Skin epidermis (tissue), 12 donors: ENCODE measurements at regions not wholly inside any gene's neighbourhood (a gene's known extent, or its start where the extent isn't known, plus 50 kb on each side); places are given as distances from the start of the nearest gene placed in this dataset.
"Not testable (repeated sequence)": the region's sequence is repeated elsewhere in the genome, so short reads cannot be mapped to it uniquely, and the experiment has no call there.

Experiments
- H3K27ac ChIP-seq, 21 experiments: fragments of 200-600 bp; sonication (generic) in 11 of 21; one replicate each; pipeline ENCODE4 v1.5.0; 2020; ENCODE audit warnings: mild to moderate bottlenecking in 3 of 21, inconsistent platforms in 2 of 21, moderate library complexity in 2 of 21
- H3K4me3 ChIP-seq, 7 experiments: fragments of 200-600 bp; sonication (generic) in 2 of 7; one replicate each; pipeline ENCODE4 v1.5.0; 2020; ENCODE audit warnings: inconsistent platforms in 2 of 7, mild to moderate bottlenecking in 2 of 7, moderate library complexity in 1 of 7

DNA sequence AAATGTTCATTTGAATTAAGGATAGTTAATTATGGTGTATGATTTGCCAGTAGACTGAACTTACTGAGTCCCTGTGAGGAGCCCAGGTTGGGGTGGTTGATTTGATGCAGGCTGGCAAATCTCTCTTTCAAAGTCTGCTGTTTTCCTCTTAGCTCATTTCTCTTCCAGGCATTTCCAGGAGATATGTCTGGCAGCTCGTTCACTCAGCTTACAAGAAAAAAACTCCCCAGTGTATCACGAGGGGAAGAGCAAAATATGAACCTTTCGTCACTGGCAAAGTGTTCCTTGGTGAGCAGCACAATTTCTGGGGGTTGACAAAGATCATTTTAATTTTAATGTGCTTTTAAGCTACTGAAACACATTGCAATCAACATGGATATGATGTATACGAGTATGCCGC, 244.2 kb downstream of the CBLL2 start:
- H3K27ac ChIP-seq = no peak overlapping the region
- H3K4me3 ChIP-seq = no peak overlapping the region

DNA sequence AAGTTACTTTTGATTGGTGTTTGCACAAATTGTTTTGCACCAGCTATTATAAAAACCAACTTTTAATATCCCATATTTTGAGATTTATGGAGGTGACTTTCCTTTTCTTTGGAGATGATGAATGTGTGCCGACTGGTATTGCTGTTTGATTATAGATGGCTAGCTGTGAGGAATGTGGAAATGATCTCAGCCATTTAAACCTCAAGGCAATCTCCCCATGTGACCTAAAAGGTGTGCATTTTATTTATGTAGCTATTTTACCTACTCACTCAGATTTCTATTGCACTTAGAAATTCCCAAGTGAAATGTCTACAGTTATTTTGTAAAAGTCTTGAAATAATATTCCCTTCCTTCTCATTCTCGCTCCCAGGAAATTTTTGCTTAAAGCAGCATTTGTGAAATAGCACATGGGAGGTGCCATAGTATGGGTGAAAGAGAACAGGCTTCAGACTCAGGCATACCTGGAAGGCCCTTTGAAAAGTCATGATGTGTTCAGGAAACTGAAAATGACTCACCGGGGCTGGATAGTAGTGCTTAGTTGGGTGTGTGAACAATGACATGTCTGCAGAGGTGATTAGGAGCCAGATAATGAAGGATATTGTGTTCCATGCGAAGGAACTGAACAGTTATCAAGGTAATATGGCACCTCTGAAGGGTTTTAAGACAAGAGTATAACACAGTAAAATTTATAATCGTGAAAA, 247.6 kb downstream of the CBLL2 start:
- H3K4me3 ChIP-seq = no peak overlapping the region
- no peak overlapping the region for H3K27ac ChIP-seq

GRCh38 chrX:22526339-22526738, 253.6 kb downstream of the CBLL2 start:
- H3K4me3 ChIP-seq = no peak overlapping the region
- H3K27ac ChIP-seq = no peak overlapping the region

DNA sequence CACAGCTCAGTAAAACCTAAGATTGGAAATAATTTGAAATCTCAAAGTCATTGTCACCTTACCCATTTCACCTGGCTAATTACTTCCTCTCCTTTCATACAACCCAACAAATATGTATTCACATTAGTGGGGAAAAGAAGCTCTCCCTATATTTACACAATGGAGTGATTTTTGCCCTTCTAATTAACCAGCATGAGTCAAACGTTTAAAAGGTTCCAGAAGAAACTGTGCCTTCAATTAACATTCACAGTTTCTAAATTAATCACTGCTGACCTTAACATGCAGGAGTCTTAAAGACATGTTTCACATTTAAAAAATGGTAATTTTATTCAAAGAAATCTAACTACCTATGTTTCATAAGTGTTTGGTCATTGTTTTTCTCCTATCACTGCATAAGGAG, 254.6 kb downstream of the CBLL2 start:
- Histone ChIP-seq H3K4me3 (no peak overlapping the region), H3K27ac (no peak overlapping the region)

GRCh38 chrX:22533898-22534297, 261.2 kb downstream of the CBLL2 start:
- H3K4me3 ChIP-seq = no peak overlapping the region
- no peak overlapping the region for H3K27ac ChIP-seq

GRCh38 chrX:22534643-22535042, 261.9 kb downstream of the CBLL2 start:
- Histone ChIP-seq H3K27ac (no peak overlapping the region), H3K4me3 (no peak overlapping the region)

DNA sequence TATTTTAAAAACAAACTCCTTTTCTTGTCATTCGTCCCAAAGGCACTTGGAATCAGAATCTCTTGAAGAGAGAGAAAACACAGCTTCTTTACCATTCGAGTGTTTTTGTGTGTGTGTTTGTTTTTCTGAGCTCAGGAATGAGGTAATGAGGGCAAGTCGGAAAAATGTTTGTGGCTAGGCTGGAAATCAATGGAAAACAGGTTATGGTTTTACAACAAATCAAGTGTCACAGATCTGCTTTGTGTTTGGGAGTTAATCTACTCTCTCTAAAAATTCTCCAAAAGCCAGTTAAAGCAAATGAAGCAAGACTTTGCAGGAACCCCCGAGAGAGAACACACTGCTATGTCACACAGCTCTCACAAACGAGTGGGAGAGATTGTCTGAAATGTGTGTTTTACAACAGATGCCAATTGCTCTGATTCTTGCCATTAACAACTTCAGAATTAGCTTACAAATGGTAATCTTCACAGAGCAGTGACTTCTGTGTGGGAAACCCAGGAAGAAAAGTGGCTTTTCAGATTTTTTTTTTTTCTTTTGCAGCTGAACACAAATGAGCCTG, 264.1 kb downstream of the CBLL2 start:
- no peak overlapping the region for H3K27ac ChIP-seq

GRCh38 chrX:22538580-22538979, 265.9 kb downstream of the CBLL2 start:
- H3K27ac ChIP-seq = no peak overlapping the region
- H3K4me3 ChIP-seq = no peak overlapping the region

More for the DNA sequence above, 264.1 kb downstream of the CBLL2 start:
- no peak overlapping the region for H3K4me3 ChIP-seq

GRCh38 chrX:22541926-22542325, 269.2 kb downstream of the CBLL2 start:
- no peak overlapping the region for H3K27ac ChIP-seq
- no peak overlapping the region for H3K4me3 ChIP-seq

DNA sequence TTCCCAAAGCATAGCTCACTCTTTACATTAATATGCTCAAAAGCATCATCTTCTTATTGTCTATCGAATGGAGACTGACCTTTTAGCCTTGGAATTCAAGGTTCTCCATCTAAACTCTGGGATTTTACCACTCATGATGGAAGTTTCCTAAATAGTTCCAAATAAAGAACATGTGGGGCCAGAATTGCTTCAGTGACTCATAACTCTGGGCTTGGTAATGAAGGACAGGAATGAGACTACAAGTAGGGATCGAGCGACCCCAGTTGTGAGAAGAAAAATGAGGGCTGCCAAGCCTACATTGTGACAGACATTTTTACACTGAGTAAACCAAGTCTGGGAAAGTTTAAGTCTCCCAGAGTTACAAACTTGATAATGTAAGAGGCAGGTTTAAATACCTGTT, 269.9 kb downstream of the CBLL2 start:
- H3K4me3 ChIP-seq = no peak overlapping the region
- H3K27ac ChIP-seq = no peak overlapping the region

DNA sequence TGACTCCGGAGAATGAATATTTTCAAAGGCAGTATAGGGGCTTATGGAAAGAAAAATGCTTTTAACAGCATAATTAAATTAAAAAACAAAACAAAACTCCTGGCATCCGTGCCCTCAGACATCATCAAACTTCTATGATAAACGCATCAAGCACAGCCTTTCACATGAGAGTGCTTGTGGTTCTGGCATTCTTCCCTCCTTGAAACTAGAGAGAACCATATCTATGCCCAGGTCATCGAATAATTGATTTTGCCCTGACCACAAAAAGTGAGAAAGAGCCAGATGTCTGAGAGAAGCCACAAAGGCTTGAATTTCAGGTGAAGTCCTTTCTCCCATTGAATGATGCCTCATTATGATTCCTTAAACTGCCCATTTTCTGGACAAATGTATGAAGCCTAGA, 286.8 kb downstream of the CBLL2 start:
- no peak overlapping the region for H3K4me3 ChIP-seq
- H3K27ac ChIP-seq = no peak overlapping the region

DNA sequence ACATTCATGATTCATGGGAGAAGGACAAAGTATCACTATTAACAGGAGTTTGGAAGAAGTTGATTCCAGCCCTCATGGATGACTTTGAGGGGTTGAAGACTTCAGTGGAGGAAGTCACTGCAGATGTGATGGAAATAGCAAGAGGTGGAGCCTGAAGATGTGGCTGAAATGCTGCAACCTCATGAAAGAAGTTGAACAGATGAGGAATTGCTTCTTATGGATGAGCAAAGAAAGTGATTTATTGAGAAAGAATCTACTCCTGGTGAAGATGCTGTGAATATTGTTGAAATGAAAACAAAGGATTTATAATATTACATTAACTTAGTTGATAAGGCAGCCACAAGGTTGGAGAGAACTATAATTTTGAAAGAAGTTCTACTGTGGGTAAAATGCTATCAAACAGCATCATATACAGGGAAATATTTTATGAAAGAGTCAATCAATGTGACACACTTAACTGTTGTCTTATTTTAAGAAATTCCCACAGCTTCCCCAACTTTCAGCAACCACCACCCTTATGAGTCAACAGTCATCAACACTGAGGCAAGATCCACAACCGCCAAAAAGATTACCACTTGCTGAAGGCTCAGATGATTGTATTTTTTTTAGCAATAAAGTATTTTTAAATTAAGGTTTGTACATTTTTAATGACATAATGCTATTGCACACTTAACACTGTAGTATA, 302.6 kb downstream of the CBLL2 start:
- no peak overlapping the region for H3K4me3 ChIP-seq

DNA sequence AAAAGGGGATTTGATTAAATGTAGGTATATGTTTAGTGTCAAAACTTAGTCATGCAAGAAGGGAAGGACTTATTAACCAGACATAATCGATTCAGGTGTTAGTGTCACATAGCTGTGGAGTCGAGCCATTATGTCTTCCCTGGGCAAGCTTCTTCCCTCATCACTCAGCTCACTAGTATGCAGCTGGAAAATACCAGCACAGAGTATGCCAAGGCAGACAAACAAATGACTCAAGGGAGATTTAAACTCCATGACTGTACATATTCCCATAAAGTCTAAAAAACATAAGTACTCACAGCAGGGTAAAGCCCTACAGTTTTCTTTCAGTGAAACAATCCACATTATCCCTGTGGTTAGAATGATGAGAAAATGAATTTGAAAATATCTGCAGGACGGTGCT, 304.5 kb downstream of the CBLL2 start:
- H3K27ac ChIP-seq = no peak overlapping the region
- H3K4me3 ChIP-seq = no peak overlapping the region

More for the DNA sequence above, 302.6 kb downstream of the CBLL2 start:
- H3K27ac ChIP-seq = no peak overlapping the region

DNA sequence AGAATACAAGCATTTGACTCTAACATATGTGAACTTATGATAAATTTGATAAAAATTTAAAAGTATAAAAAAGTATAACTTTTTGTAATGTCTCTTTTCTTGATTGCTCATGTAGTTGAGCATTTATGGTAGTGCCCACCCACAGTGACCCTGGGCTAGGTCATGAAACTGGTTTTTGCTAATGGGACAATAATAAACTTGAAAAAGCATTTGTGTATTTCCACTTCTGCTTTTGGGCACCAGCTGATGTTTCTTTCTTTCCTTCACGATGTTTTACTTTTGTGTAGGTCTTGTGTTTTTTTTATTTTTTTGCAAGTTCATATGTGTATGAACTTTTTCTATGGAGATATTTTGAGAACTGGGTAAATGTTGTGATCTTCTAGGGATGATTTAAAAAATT, 313.1 kb downstream of the CBLL2 start:
- no peak overlapping the region for H3K27ac ChIP-seq
- no peak overlapping the region for H3K4me3 ChIP-seq

GRCh38 chrX:22589845-22590244, 317.1 kb downstream of the CBLL2 start:
- Histone ChIP-seq H3K4me3 (no peak overlapping the region), H3K27ac (no peak overlapping the region)

DNA sequence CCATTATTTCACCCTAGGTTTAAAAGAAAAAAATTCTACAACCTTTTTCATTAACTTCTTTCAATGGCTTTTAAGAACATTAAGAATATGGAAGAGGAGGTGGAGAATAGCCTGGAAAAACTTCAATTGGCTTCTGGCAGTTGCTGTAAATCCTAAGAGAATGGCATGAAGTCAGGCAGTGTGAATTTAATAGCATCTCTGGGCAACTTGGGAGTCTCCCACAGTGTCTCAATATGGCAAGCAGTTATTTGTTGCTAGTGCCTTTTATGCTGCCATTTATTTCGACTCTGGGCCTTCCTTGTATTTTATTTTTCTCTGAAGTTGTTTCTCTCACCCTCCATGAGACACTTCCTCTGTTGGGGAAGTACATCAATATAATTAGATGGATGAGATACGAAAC, 322.1 kb downstream of the CBLL2 start:
- Histone ChIP-seq H3K27ac (no peak overlapping the region), H3K4me3 (no peak overlapping the region)

- Histone ChIP-seq H3K27ac (no peak overlapping the region), H3K4me3 (no peak overlapping the region)
Observed at GRCh38 chrX:22603060-22603459, 330.3 kb downstream of the CBLL2 start.

- H3K4me3 ChIP-seq, H3K27ac ChIP-seq: not testable (repeated sequence)
Observed at GRCh38 chrX:22609452-22609851, 336.7 kb downstream of the CBLL2 start.

GRCh38 chrX:22616867-22617266, 344.2 kb downstream of the CBLL2 start:
- no peak overlapping the region for H3K4me3 ChIP-seq
- no peak overlapping the region for H3K27ac ChIP-seq

DNA sequence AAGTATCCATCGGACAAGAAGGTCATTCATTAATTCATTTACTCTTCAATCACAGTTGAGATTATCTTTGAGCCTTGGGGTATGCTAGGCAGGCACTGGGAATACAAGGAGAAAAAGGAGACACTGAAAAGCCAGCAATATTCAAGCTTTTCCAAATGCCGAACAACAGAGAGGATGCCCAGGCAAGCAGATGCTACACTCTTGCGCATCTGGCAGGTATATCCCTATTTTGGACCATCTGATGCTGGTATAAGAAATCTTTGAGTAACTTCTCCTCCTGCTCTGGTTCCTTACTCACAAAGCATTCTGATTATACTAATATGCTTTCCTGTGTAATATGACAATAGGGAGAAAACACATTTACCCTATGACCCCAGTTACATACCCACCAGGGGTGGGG, 354.9 kb downstream of the CBLL2 start:
- no peak overlapping the region for H3K27ac ChIP-seq
- H3K4me3 ChIP-seq = no peak overlapping the region

- Histone ChIP-seq H3K4me3 (no peak overlapping the region), H3K27ac (no peak overlapping the region)
Observed at GRCh38 chrX:22628275-22628674, 355.6 kb downstream of the CBLL2 start.
